ENCODE measurements at regions not wholly inside any gene's neighbourhood (a gene's known extent, or its start where the extent isn't known, plus 50 kb on each side); places are given as distances from the start of the nearest gene placed in this dataset.

DNA sequence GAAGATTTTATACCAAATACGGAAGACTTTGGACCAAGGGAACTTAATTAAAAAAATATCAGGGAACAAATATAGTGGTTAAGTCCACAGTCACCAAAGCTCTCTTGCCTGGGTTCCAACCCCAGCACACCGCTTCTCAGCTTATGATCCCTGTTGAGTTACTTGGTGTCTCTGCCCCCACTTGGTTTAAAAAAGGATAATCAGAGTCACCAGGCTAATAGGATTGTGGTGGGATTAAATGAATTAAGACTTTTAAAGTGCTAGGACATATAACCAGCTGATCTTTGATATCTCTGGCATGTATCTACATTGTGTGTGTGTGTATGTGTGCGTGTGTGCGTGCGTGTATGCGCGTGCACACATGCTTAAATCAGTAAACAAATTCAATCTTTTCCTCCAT lies 474.7 kb upstream of the DAB1 start:
- Histone ChIP-seq H3K79me2 (ENCODE audit: low read length) (no peaks in the 10 kb centered on the region), H3K4me1 (ENCODE audit: insufficient read depth, low read length) (no peaks in the 10 kb centered on the region), H3F3A (ENCODE audit: low read length, unreplicated experiment) (no peaks in the 10 kb centered on the region), H3K9me2 (replicated peaks; ENCODE audit: low read length) (no peaks in the 10 kb centered on the region), H3K27ac (ENCODE audit: low read length) (no peak overlapping the region), H3K9me3 (ENCODE audit: low read length) (no peaks in the 10 kb centered on the region), H3K4me3 (ENCODE audit: low read length) (no peak overlapping the region), H2AFZ (ENCODE audit: low read length) (no peak overlapping the region), H4K20me1 (ENCODE audit: low read length) (no peaks in the 10 kb centered on the region), H3K4me2 (ENCODE audit: low read length) (no peak overlapping the region), H3K36me3 (ENCODE audit: low read depth, low read length) (no peaks in the 10 kb centered on the region), H3K9ac (ENCODE audit: low read length) (no peak overlapping the region), H3K27me3 (ENCODE audit: low read length) (no peaks in the 10 kb centered on the region)
- TF ChIP-seq EZH2phosphoT487 (IDR thresholded peaks at IDR 0.05; ENCODE audit: borderline replicate concordance, low read length) (no peak), EZH2 (IDR thresholded peaks at IDR 0.05; ENCODE audit: low read length, unreplicated experiment) (no peak), CTCF (conservative IDR thresholded peaks at IDR 0.05; ENCODE audit: low read depth, low read length) (no peak)
- no TSS peak for BruUV-seq (replicated peaks)
- intact Hi-C loops (cut with micrococcal nuclease), result no loop called here
- ATAC-seq (no peak), DNase-seq (no peak)
- ChIA-PET POLR2A (ENCODE audit: unreplicated experiment) (no interaction called here), CTCF (no interaction called here)

DNA sequence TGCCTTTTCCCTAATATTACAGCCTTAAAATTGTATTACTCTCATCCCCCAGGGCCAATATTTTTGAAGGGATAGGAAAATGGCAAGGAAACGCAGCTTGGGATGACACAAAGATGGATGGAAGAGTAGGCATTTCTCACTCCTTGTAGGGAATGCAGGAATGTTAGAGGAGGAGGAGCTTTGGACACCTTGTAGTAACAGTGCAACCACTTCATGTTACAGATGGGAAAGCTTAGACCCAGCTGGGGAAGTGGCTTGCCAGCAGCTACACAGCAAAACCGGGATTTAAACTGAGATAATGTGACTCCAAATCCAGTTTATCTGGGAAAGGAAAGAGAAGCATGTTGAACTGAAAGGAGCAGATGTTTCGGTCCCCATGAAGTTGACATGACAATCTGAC lies 473.7 kb upstream of the DAB1 start:
- no peak overlapping the region for H3K9ac ChIP-seq (ENCODE audit: low read length)
- H3K4me2 ChIP-seq (ENCODE audit: low read length), result no peak overlapping the region
- no peak overlapping the region for H3K4me3 ChIP-seq (ENCODE audit: low read length)
- DNase-seq, result no peak
- intact Hi-C loops (cut with micrococcal nuclease), result no loop called here
- H3K9me3 ChIP-seq (ENCODE audit: low read length), result no peaks in the 10 kb centered on the region
- no peaks in the 10 kb centered on the region for H3K27me3 ChIP-seq (ENCODE audit: low read length)
- POLR2A ChIA-PET (ENCODE audit: unreplicated experiment), result no interaction called here
- no peaks in the 10 kb centered on the region for H3F3A ChIP-seq (ENCODE audit: low read length, unreplicated experiment)
- no TSS peak for BruUV-seq (replicated peaks)
- CTCF ChIA-PET, result no interaction called here
- ATAC-seq, result no peak
- H3K9me2 ChIP-seq (replicated peaks; ENCODE audit: low read length), result no peaks in the 10 kb centered on the region
- H3K4me1 ChIP-seq (ENCODE audit: insufficient read depth, low read length), result no peaks in the 10 kb centered on the region
- no peak overlapping the region for H2AFZ ChIP-seq (ENCODE audit: low read length)
- H4K20me1 ChIP-seq (ENCODE audit: low read length), result no peaks in the 10 kb centered on the region
- no peak overlapping the region for H3K27ac ChIP-seq (ENCODE audit: low read length)
- TF ChIP-seq EZH2phosphoT487 (IDR thresholded peaks at IDR 0.05; ENCODE audit: borderline replicate concordance, low read length), result no peak
- no peak for TF ChIP-seq EZH2 (IDR thresholded peaks at IDR 0.05; ENCODE audit: low read length, unreplicated experiment)
- no peak for TF ChIP-seq CTCF (conservative IDR thresholded peaks at IDR 0.05; ENCODE audit: low read depth, low read length)
- no peaks in the 10 kb centered on the region for H3K36me3 ChIP-seq (ENCODE audit: low read depth, low read length)
- no peaks in the 10 kb centered on the region for H3K79me2 ChIP-seq (ENCODE audit: low read length)

DNA sequence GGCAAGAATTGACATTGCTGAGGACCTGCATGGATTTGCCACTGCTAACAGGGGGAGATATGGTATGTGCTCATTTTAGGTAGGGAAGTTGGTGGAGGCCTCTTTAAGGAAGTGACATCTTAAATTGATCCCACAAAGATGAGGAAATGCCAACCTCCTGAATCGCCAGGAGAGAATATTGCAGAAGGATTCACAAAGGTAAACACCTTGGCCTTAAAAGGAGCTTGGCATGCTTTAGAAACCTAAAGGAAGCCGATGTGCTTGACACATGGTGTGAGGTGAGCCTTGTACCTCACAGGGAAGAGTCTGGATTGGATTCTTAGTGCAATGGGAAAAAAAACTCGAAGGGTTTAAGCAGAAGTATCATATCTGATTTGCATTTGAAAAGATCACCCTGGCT lies 470.5 kb upstream of the DAB1 start:
- H3K9me3 ChIP-seq (ENCODE audit: low read length), result no peaks in the 10 kb centered on the region
- ATAC-seq (no peak), DNase-seq (no peak)
- H3K36me3 ChIP-seq (ENCODE audit: low read depth, low read length), result no peaks in the 10 kb centered on the region
- no peak overlapping the region for H3K4me2 ChIP-seq (ENCODE audit: low read length)
- CTCF ChIA-PET, result no interaction called here
- no peaks in the 10 kb centered on the region for H3K79me2 ChIP-seq (ENCODE audit: low read length)
- no peak overlapping the region for H3K4me3 ChIP-seq (ENCODE audit: low read length)
- intact Hi-C loops (cut with micrococcal nuclease), result no loop called here
- POLR2A ChIA-PET (ENCODE audit: unreplicated experiment), result no interaction called here
- BruUV-seq (replicated peaks), result no TSS peak
- H4K20me1 ChIP-seq (ENCODE audit: low read length), result no peaks in the 10 kb centered on the region
- no peaks in the 10 kb centered on the region for H3K9me2 ChIP-seq (replicated peaks; ENCODE audit: low read length)
- TF ChIP-seq CTCF (conservative IDR thresholded peaks at IDR 0.05; ENCODE audit: low read depth, low read length) (no peak), EZH2 (IDR thresholded peaks at IDR 0.05; ENCODE audit: low read length, unreplicated experiment) (no peak), EZH2phosphoT487 (IDR thresholded peaks at IDR 0.05; ENCODE audit: borderline replicate concordance, low read length) (no peak)
- H3K9ac ChIP-seq (ENCODE audit: low read length), result no peak overlapping the region
- H2AFZ ChIP-seq (ENCODE audit: low read length), result no peak overlapping the region
- no peak overlapping the region for H3K27ac ChIP-seq (ENCODE audit: low read length)
- no peaks in the 10 kb centered on the region for H3F3A ChIP-seq (ENCODE audit: low read length, unreplicated experiment)
- no peaks in the 10 kb centered on the region for H3K4me1 ChIP-seq (ENCODE audit: insufficient read depth, low read length)
- no peaks in the 10 kb centered on the region for H3K27me3 ChIP-seq (ENCODE audit: low read length)

Data from PC-3 (cell line).